HCT116 (cell line): ENCODE measurements at regions not wholly inside any gene's neighbourhood (a gene's known extent, or its start where the extent isn't known, plus 50 kb on each side); places are given as distances from the start of the nearest gene placed in this dataset.

Experiments used
- ATAC-seq: fragments of 200-7000 bp; cut with Tn5 transposase; 2 replicates; pipeline ENCODE4 v1.9.1; 2020; ENCODE audit warnings: mild to moderate bottlenecking, moderate library complexity
- BruUV-seq: library from RNA; stranded (reverse); fragments of 400-500 nt; replicated peaks from 2 replicates; lab custom pipeline; 2021; lab: Mats Ljungman, UMichigan
- CTCF ChIA-PET: fragments of 300-600 bp; sonication (Branson Sonifier 250); formaldehyde crosslinking; loops from one replicate; lab custom pipeline; 2021; ENCODE audit warnings: antibody characterized with exemption; lab: Charles Lee
- POLR2A ChIA-PET: fragments of 300-600, 350-600 bp; sonication (Branson Sonifier 250); formaldehyde crosslinking; loops from one replicate; lab custom pipeline; 2021; ENCODE audit warnings: antibody characterized with exemption; lab: Charles Lee
- RAD21 ChIA-PET, 2 experiments: fragments of 300-600 bp; sonication (Branson Sonifier 250); formaldehyde crosslinking; loops; one replicate each; lab custom pipeline; 2023; ENCODE audit warnings: low total read pairs in 2 of 2; ENCODE audit not compliant: uncharacterized antibody in 2 of 2, unreplicated experiment in 2 of 2, low non-redundant PET in 1 of 2; lab: Charles Lee
- DNase-seq: peaks from one replicate; pipeline ENCODE4 v3.0.0-alpha.2; 2010; ENCODE audit warnings: low read depth, low spot score
- H2AFZ ChIP-seq: fragments of 200-600 bp; shearing (Covaris generic), sonication (generic); 2 replicates; pipeline ENCODE4 v1.6.1; 2017; ENCODE audit warnings: low read depth, mixed run types, mixed read lengths, antibody characterized with exemption, low read length; ENCODE audit not compliant: poor library complexity, severe bottlenecking
- H3K27ac ChIP-seq: 2 replicates; pipeline ENCODE4 v1.5.1; 2012; ENCODE audit warnings: low read depth, low read length
- H3K27me3 ChIP-seq: fragments of 200-600 bp; sonication (generic); 2 replicates; pipeline ENCODE4 v1.6.1; 2016; ENCODE audit warnings: mixed run types, low read length, mixed read lengths; ENCODE audit not compliant: insufficient read depth
- H3K36me3 ChIP-seq, 2 experiments: fragments of 200-500 bp in 1 of 2; fragments of 200-600 bp in 1 of 2; sonication (Bioruptor generic) in 1 of 2; sonication (generic) in 1 of 2; 2 replicates each; pipeline versions ENCODE4 v1.5.1 to v1.6.1; 2014 to 2016; ENCODE audit warnings: low read length in 2 of 2, inconsistent platforms in 1 of 2, mixed read lengths in 1 of 2, mixed run types in 1 of 2; ENCODE audit not compliant: insufficient read depth in 2 of 2, control insufficient read depth in 1 of 2
- H3K4me1 ChIP-seq, 2 experiments: fragments of 200-600 bp in 1 of 2; sonication (generic) in 1 of 2; 2 replicates each; pipeline versions ENCODE4 v1.5.1 to v1.6.1; 2012 to 2017; ENCODE audit warnings: low read length in 2 of 2, inconsistent platforms in 1 of 2, mild to moderate bottlenecking in 1 of 2, mixed read lengths in 1 of 2, mixed run types in 1 of 2, moderate library complexity in 1 of 2; ENCODE audit not compliant: insufficient read depth in 2 of 2, control insufficient read depth in 1 of 2
- H3K4me2 ChIP-seq: fragments of 200-600 bp; sonication (generic); 2 replicates; pipeline ENCODE4 v1.6.1; 2017; ENCODE audit warnings: mixed run types, low read length, mixed read lengths
- H3K4me3 ChIP-seq, 2 experiments: fragments of 200-600 bp in 1 of 2; sonication (generic) in 1 of 2; replicated peaks in 1 of 2; 2 replicates each; pipeline ENCODE4 v1.5.1; 2011 to 2016; ENCODE audit warnings: low read length in 2 of 2, control low read depth in 1 of 2, low read depth in 1 of 2, mild to moderate bottlenecking in 1 of 2, mixed read lengths in 1 of 2, mixed run types in 1 of 2
- H3K79me2 ChIP-seq: fragments of 200-600 bp; sonication (generic); 2 replicates; pipeline ENCODE4 v1.6.1; 2017; ENCODE audit warnings: mild to moderate bottlenecking, mixed run types, low read length, moderate library complexity, mixed read lengths; ENCODE audit not compliant: insufficient read depth
- H3K9ac ChIP-seq: fragments of 200-600 bp; sonication (generic); 2 replicates; pipeline ENCODE4 v1.6.1; 2016; ENCODE audit warnings: low read length, mixed read lengths
- H3K9me2 ChIP-seq: fragments of 200-600 bp; sonication (generic), shearing (Covaris generic); 2 replicates; pipeline ENCODE4 v1.6.1; 2017; ENCODE audit warnings: mixed run types, mild to moderate bottlenecking, moderate library complexity; ENCODE audit not compliant: insufficient read depth
- H3K9me3 ChIP-seq, 2 experiments: fragments of 200-500 bp in 1 of 2; fragments of 200-600 bp in 1 of 2; sonication (Bioruptor generic) in 1 of 2; sonication (generic) in 1 of 2; 2 replicates each; pipeline ENCODE4 v1.6.1; 2014 to 2017; ENCODE audit warnings: low read length in 2 of 2, mixed read lengths in 2 of 2, inconsistent platforms in 1 of 2, low read depth in 1 of 2, mild to moderate bottlenecking in 1 of 2, mixed run types in 1 of 2, moderate library complexity in 1 of 2; ENCODE audit not compliant: control insufficient read depth in 1 of 2, insufficient read depth in 1 of 2
- H4K20me1 ChIP-seq: fragments of 200-600 bp; sonication (generic), shearing (Covaris generic); 2 replicates; pipeline ENCODE4 v1.6.1; 2017; ENCODE audit warnings: mixed run types, mild to moderate bottlenecking, moderate library complexity; ENCODE audit not compliant: insufficient read depth
- CBX3 ChIP-seq: IDR thresholded peaks from 2 replicates; pipeline ENCODE4 v1.6.1; 2012; ENCODE audit warnings: low read depth
- CEBPB ChIP-seq: IDR thresholded peaks from 2 replicates; pipeline ENCODE4 v1.6.1; 2012; ENCODE audit warnings: low read depth
- EGR1 ChIP-seq: IDR thresholded peaks from 2 replicates; pipeline ENCODE4 v1.6.1; 2012; ENCODE audit warnings: low read depth
- EZH2 ChIP-seq: fragments of 200-600 bp; sonication (generic); IDR thresholded peaks from 2 replicates; pipeline ENCODE4 v1.6.1; 2017; ENCODE audit warnings: antibody characterized with exemption, mixed run types
- EZH2phosphoT487 ChIP-seq: fragments of 200-600 bp; IDR thresholded peaks from 2 replicates; pipeline ENCODE4 v1.6.1; 2018; ENCODE audit warnings: antibody characterized with exemption, borderline replicate concordance
- FOSL1 ChIP-seq: IDR thresholded peaks from 2 replicates; pipeline ENCODE4 v1.6.1; 2012; ENCODE audit warnings: low read depth
- JUND ChIP-seq: IDR thresholded peaks from 2 replicates; pipeline ENCODE4 v1.6.1; 2012
- POLR2A ChIP-seq: IDR thresholded peaks from 2 replicates; pipeline ENCODE4 v1.7.0; 2011; ENCODE audit warnings: borderline replicate concordance; ENCODE audit not compliant: insufficient read depth, insufficient read length; ENCODE audit errors: extremely low read depth
- POLR2AphosphoS5 ChIP-seq: IDR thresholded peaks from 2 replicates; pipeline ENCODE4 v1.6.1; 2011; ENCODE audit warnings: mild to moderate bottlenecking, low read depth, low read length, moderate library complexity
- SIN3A ChIP-seq: IDR thresholded peaks from 2 replicates; pipeline ENCODE4 v1.6.1; 2012; ENCODE audit warnings: low read depth
- SP1 ChIP-seq: IDR thresholded peaks from 2 replicates; pipeline ENCODE4 v1.6.1; 2012; ENCODE audit warnings: low read depth
- SRF ChIP-seq: IDR thresholded peaks from 2 replicates; pipeline ENCODE4 v1.6.1; 2012; ENCODE audit warnings: low read depth
- TCF7L2 ChIP-seq: IDR thresholded peaks from 2 replicates; pipeline ENCODE4 v1.7.0; 2011; ENCODE audit warnings: borderline replicate concordance, inconsistent platforms; ENCODE audit not compliant: insufficient read depth, insufficient read length; ENCODE audit errors: extremely low read depth
- YY1 ChIP-seq: IDR thresholded peaks from 2 replicates; pipeline ENCODE4 v1.6.1; 2011; ENCODE audit warnings: low read length, low read depth, moderate library complexity, mild to moderate bottlenecking; ENCODE audit not compliant: insufficient replicate concordance; ENCODE audit errors: extremely low read depth
- ZFX ChIP-seq: fragments of 450-650 bp; IDR thresholded peaks from 2 replicates; pipeline ENCODE4 v1.6.1; 2017
- intact Hi-C: fragments of 100-400 bp; cut with micrococcal nuclease; formaldehyde crosslinking; loops from 2 replicates; pipeline ENCODE4 v1.10.0; 2022
- TF ChIP-seq, protein P1 (sequence below): IDR thresholded peaks from 2 replicates; pipeline ENCODE4 v1.6.1; 2012
- TF ChIP-seq, protein P2 (sequence below), 3 experiments: fragments of 200-600 bp in 1 of 3; sonication (generic) in 1 of 3; IDR thresholded peaks in 2 of 3; conservative IDR thresholded peaks in 1 of 3; 2 replicates each; pipeline ENCODE4 v1.5.1; 2012 to 2017; ENCODE audit warnings: low read depth in 2 of 3, low read length in 2 of 3, antibody characterized with exemption in 1 of 3, borderline replicate concordance in 1 of 3, control low read depth in 1 of 3, mild to moderate bottlenecking in 1 of 3, mixed read lengths in 1 of 3, mixed run types in 1 of 3, moderate library complexity in 1 of 3; ENCODE audit not compliant: insufficient read depth in 1 of 3
- TF ChIP-seq, protein P3 (sequence below): IDR thresholded peaks from 2 replicates; pipeline ENCODE4 v1.6.1; 2012
- TF ChIP-seq, protein P4 (sequence below): IDR thresholded peaks from 2 replicates; pipeline ENCODE4 v1.6.1; 2011; ENCODE audit warnings: mild to moderate bottlenecking, low read length, moderate library complexity; ENCODE audit not compliant: insufficient replicate concordance; ENCODE audit errors: extremely low read depth

DNA sequence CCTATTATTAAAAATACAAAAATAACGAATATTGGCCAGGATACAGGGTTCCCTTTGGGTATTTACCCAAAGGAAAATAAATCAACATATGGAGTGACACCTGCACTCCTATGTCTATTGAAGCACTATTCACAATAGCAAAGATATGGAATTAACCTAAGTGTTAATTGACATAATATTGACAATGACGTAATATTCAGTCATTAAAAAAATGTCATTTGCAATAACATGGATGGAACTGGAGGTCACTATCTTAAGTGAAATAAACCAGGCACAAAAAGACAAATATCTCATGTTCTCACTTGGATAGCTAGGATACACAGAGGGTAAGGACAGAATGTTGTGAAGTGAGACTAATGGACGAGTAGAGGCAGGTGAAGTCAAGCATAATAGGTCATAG lies 326.3 kb upstream of the PTGER4 start:
- ChIA-PET POLR2A (no interaction called here), RAD21 (no interaction called here), CTCF (no interaction called here)
- H3K9me2 ChIP-seq = no peaks in the 10 kb centered on the region
- no peak for TF ChIP-seq EZH2phosphoT487
- TF ChIP-seq POLR2A = no peak
- TF ChIP-seq, protein P1, sequence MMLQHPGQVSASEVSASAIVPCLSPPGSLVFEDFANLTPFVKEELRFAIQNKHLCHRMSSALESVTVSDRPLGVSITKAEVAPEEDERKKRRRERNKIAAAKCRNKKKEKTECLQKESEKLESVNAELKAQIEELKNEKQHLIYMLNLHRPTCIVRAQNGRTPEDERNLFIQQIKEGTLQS = no peak
- TF ChIP-seq POLR2AphosphoS5 = no peak
- no peak for TF ChIP-seq YY1
- TF ChIP-seq FOSL1 = no peak
- no peak for TF ChIP-seq CBX3
- TF ChIP-seq, protein P2, sequence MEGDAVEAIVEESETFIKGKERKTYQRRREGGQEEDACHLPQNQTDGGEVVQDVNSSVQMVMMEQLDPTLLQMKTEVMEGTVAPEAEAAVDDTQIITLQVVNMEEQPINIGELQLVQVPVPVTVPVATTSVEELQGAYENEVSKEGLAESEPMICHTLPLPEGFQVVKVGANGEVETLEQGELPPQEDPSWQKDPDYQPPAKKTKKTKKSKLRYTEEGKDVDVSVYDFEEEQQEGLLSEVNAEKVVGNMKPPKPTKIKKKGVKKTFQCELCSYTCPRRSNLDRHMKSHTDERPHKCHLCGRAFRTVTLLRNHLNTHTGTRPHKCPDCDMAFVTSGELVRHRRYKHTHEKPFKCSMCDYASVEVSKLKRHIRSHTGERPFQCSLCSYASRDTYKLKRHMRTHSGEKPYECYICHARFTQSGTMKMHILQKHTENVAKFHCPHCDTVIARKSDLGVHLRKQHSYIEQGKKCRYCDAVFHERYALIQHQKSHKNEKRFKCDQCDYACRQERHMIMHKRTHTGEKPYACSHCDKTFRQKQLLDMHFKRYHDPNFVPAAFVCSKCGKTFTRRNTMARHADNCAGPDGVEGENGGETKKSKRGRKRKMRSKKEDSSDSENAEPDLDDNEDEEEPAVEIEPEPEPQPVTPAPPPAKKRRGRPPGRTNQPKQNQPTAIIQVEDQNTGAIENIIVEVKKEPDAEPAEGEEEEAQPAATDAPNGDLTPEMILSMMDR (IDR thresholded peaks at IDR 0.05 in 2 of 3, conservative IDR thresholded peaks at IDR 0.05 in 1 of 3; ENCODE audit: borderline replicate concordance in 1 of 3, insufficient read depth in 1 of 3, low read depth in 2 of 3, low read length in 2 of 3) = no peak
- TF ChIP-seq SP1 = no peak
- TF ChIP-seq EZH2 = no peak
- no peak for TF ChIP-seq JUND
- TF ChIP-seq, protein P3, sequence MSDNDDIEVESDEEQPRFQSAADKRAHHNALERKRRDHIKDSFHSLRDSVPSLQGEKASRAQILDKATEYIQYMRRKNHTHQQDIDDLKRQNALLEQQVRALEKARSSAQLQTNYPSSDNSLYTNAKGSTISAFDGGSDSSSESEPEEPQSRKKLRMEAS = no peak
- no peak for TF ChIP-seq CEBPB
- TF ChIP-seq SIN3A = no peak
- TF ChIP-seq, protein P4, sequence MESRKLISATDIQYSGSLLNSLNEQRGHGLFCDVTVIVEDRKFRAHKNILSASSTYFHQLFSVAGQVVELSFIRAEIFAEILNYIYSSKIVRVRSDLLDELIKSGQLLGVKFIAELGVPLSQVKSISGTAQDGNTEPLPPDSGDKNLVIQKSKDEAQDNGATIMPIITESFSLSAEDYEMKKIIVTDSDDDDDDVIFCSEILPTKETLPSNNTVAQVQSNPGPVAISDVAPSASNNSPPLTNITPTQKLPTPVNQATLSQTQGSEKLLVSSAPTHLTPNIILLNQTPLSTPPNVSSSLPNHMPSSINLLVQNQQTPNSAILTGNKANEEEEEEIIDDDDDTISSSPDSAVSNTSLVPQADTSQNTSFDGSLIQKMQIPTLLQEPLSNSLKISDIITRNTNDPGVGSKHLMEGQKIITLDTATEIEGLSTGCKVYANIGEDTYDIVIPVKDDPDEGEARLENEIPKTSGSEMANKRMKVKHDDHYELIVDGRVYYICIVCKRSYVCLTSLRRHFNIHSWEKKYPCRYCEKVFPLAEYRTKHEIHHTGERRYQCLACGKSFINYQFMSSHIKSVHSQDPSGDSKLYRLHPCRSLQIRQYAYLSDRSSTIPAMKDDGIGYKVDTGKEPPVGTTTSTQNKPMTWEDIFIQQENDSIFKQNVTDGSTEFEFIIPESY = no peak
- TF ChIP-seq EGR1 = no peak
- no peak for TF ChIP-seq TCF7L2
- TF ChIP-seq SRF = no peak
- TF ChIP-seq ZFX = no peak
- H3K27me3 ChIP-seq = no peaks in the 10 kb centered on the region
- no peaks in the 10 kb centered on the region for H3K4me1 ChIP-seq
- no peaks in the 10 kb centered on the region for H3K36me3 ChIP-seq
- DNase-seq (no peak), ATAC-seq (no peak)
- no peak overlapping the region for H2AFZ ChIP-seq
- intact Hi-C loops = no loop called here
- no peak overlapping the region for H3K4me3 ChIP-seq
- H3K9me3 ChIP-seq = no peaks in the 10 kb centered on the region
- H3K4me2 ChIP-seq = no peak overlapping the region
- H3K9ac ChIP-seq = no peak overlapping the region
- no peak overlapping the region for H3K27ac ChIP-seq
- no peaks in the 10 kb centered on the region for H4K20me1 ChIP-seq
- no peaks in the 10 kb centered on the region for H3K79me2 ChIP-seq
- BruUV-seq = no TSS peak
